NCI-H2029 treated with DMSO at 0.1 percent for 48 hours (cell line): ENCODE measurements at regions not wholly inside any gene's neighbourhood (a gene's known extent, or its start where the extent isn't known, plus 50 kb on each side); places are given as distances from the start of the nearest gene placed in this dataset.

Experiments used
- DNase-seq: peaks from one replicate; lab custom pipeline; 2025; lab: John Stamatoyannopoulos, UW

- no peak for DNase-seq
These were observed 50.8 kb upstream of the CACNA2D3 start for GRCh38 chr3:54071601-54072000.

- DNase-seq = no peak
These were observed 52.4 kb upstream of the CACNA2D3 start for GRCh38 chr3:54069961-54070360.

- DNase-seq = no peak
These were observed 55.2 kb upstream of the CACNA2D3 start for GRCh38 chr3:54067055-54067698.

- no peak for DNase-seq
These were observed 56.1 kb upstream of the CACNA2D3 start for GRCh38 chr3:54066253-54066652.

- no peak for DNase-seq
These were observed 56.8 kb upstream of the CACNA2D3 start for GRCh38 chr3:54065586-54065985.

GRCh38 chr3:54065140-54065539 is 57.2 kb upstream of the CACNA2D3 start:
- no peak for DNase-seq

- no peak for DNase-seq
These were observed 57.9 kb upstream of the CACNA2D3 start for GRCh38 chr3:54064486-54064885.

- no peak for DNase-seq
These were observed 59.8 kb upstream of the CACNA2D3 start for GRCh38 chr3:54062546-54062945.

GRCh38 chr3:54056521-54056920 is 65.8 kb upstream of the CACNA2D3 start:
- no peak for DNase-seq

GRCh38 chr3:54053882-54054281 is 68.5 kb upstream of the CACNA2D3 start:
- no peak for DNase-seq

GRCh38 chr3:54053211-54053610 is 69.1 kb upstream of the CACNA2D3 start:
- no peak for DNase-seq

- no peak for DNase-seq
These were observed 74.8 kb upstream of the CACNA2D3 start for GRCh38 chr3:54047568-54047967.

GRCh38 chr3:54046641-54047214 is 75.6 kb upstream of the CACNA2D3 start:
- no peak for DNase-seq

GRCh38 chr3:54045061-54045815 is 77.1 kb upstream of the CACNA2D3 start:
- no peak for DNase-seq

- no peak for DNase-seq
These were observed 80.0 kb upstream of the CACNA2D3 start for GRCh38 chr3:54042259-54042823.

GRCh38 chr3:54040476-54040875 is 81.9 kb upstream of the CACNA2D3 start:
- DNase-seq = no peak

GRCh38 chr3:54038391-54038790 is 84.0 kb upstream of the CACNA2D3 start:
- no peak for DNase-seq

GRCh38 chr3:54036543-54036942 is 85.8 kb upstream of the CACNA2D3 start:
- no peak for DNase-seq

- DNase-seq = no peak
These were observed 87.4 kb upstream of the CACNA2D3 start for GRCh38 chr3:54034971-54035370.

GRCh38 chr3:54033761-54034160 is 88.6 kb upstream of the CACNA2D3 start:
- no peak for DNase-seq

GRCh38 chr3:54032598-54032997 is 89.8 kb upstream of the CACNA2D3 start:
- DNase-seq = no peak

- no peak for DNase-seq
These were observed 94.0 kb upstream of the CACNA2D3 start for GRCh38 chr3:54028372-54028771.

- DNase-seq = no peak
These were observed 95.8 kb upstream of the CACNA2D3 start for GRCh38 chr3:54026543-54026942.
